ENCODE measurements at regions not wholly inside any gene's neighbourhood (a gene's known extent, or its start where the extent isn't known, plus 50 kb on each side); places are given as distances from the start of the nearest gene placed in this dataset.

GRCh38 chr5:152164860-152165259, 240.2 kb upstream of the GLRA1 start:
- no peak for TF ChIP-seq CTCF (IDR thresholded peaks at IDR 0.05)
- TF ChIP-seq POLR2A (IDR thresholded peaks at IDR 0.05), result no peak

Measured in right lobe of liver (tissue), 4 donors.